HG02970 (cell line): ENCODE measurements at regions not wholly inside any gene's neighbourhood (a gene's known extent, or its start where the extent isn't known, plus 50 kb on each side); places are given as distances from the start of the nearest gene placed in this dataset.
"Not testable (repeated sequence)": the region's sequence is repeated elsewhere in the genome, so short reads cannot be mapped to it uniquely, and the experiment has no call there.

ENCODE experiments used
- ATAC-seq: cut with Tn5 transposase; IDR thresholded peaks from one replicate; pipeline ENCODE4 v1.9.1; 2021; ENCODE audit warnings: mild to moderate bottlenecking, moderate library complexity, moderate number of reproducible peaks; ENCODE audit not compliant: unreplicated experiment, low FRiP score

DNA sequence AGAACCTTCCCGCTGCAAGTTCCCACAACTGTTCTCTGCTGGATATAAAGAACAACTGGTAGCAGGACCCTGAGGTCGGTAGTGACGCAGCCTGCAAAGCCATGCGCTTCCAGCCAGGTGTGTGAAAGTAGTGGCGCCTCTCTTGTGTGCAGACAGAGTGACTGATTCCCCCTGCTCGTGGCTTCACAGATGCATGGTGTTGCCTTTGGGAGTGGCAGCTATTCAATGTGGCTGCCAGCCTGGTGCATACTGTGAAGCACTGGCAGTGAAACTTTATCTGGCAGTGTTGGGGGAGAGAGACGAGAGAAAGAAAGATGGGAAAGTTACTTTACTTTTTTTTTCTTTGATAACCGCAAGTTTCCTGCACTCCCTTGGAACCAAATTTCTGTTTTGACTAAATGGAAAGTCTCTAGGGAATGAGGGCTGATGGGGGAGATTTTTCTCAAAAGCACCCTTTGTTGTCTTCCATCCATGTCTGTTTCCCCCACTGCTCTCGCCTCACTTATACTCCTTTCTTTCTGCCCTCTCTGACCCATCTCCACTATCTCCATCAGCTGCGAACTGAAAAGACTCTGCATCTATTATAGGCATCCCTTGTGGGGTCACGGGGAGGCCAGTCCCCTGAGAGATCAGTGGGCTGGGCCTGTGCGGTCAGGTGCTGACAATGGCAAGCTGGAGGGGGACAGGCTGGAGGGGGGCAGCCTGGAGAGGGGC, 90.0 kb upstream of the TNP1 start:
- ATAC-seq = no peak

DNA sequence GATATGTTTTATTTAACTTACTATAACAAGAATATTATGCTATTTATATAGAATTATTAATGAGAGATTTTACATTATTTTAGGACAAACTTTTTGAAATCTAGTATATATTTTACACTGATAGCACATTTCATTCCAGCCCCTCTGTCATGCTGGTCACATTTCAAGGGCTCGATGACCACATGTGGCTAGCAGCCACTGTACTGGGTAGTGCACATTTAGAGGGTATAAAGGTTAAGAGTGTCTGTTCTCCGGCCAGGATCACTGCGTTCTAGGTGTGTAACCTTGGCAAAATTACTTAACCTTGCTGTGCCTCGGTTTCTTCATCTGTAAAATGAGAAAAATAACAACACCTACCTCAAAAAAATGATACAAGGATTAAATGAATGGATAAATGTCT, 87.2 kb upstream of the TNP1 start:
- ATAC-seq = no peak

DNA sequence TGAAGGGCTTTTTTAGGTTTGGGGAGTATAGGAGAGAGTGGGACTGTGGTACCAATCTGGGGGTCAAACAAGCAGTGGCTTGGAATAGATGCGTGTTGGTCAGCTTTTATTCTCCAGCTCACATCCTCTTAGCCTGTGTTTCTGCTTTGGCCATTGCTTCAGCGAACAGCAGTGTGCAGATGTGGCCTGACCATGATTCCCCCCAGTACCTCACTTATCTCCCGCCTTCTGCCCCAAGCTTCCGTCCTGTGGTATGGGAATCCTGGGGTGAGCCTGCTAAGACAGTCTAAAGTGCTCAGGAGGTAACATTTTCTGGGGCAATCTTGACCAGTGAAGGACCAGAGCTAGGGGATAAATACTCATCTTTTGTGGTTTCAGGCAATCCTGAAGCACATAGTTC, 84.9 kb upstream of the TNP1 start:
- no peak for ATAC-seq

DNA sequence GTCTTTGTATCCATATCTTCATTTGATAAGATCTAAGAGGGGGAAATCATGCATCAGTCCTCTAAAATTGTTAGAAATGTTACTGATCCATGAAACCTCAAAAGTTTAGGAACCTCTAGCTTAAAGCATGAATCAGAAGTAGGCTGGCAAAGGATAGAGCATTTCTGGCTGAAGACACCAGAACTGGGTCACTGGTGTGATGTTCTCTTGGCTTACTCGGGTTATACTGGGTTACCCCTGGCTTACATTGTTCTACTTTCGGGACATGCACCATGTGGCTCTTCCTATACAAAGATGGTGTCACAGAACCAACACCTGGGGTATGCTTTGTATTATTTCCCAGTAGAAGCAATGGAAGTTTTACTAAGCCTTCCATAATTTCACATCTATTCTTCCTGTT, 83.2 kb upstream of the TNP1 start:
- no peak for ATAC-seq

DNA sequence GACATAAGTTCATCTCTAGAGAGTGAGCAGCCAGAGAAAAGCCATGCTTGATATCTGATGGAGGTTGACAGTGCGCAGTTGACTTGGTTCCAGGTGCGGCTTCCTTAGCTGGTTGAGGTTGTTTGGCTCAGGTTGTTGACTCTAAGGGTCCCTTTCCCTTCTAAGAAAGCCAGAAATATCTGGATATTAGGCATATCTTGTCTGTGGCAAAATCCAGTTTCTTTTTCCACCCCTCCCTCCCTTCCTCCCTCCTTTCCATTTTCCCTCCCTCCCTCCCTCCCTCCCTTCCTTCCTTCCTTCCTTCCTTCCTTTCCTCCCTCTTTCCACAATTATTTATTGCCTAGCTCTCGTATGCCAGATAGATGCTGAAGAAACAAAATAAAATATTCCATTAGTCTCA, 82.6 kb upstream of the TNP1 start:
- no peak for ATAC-seq

DNA sequence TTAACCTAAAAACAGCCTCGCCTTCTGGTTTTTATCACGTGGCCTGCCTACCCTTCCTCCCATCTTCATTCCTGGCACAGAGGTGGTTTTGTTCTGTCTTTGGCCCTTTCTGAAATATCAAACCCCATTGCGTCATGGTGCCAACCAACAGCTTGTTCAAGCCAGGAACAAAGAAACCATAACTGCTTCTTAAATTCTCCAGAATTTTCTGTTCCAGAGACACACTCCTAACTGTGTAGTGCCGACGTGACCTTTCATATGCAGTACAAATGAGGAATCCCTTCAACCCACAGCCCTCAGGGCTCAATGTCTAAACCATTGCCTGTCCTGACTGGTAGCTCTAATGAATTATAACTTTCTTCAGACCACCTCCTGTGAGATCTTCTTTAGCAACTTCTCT, 82.2 kb upstream of the TNP1 start:
- ATAC-seq = no peak

DNA sequence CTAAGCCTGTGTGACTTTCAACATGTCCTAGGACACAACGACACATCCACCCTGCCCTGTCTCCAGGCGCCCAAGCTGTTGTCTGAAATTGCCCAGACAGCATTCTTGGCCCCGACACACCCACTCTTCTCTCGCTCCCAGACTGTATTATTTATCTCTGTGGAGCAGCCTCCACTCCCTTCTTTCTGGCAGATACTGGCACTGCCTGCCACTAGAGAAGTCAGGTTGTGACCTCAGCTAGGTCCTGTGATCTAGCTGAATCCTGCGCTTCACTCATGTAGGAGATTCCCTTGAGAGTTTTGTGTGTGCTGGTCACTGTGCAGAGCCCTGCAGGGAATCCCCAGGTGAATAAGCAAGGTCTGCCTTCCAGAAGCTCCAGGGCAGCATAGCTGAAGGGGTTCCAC, 77.1 kb upstream of the TNP1 start:
- ATAC-seq = no peak

DNA sequence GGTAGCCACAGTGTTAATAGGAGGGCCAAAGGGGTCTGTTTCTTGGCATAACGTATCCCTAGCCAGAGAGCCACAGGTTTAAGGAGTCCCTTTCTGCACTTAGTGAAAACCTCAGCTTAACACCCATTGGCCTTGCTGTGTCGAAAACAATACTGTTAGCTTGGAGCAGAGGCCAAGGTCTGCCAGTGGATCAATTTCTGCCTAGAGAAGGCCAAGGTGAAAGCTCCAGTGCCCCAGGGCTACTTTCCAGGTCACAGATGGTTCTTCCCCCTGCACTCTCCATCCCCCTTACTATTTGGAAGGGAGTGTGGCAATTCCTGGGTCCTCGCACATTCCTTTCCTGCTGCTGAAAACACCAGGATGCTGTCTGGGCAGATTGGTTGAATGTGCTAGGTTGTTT, 74.8 kb upstream of the TNP1 start:
- ATAC-seq = no peak

DNA sequence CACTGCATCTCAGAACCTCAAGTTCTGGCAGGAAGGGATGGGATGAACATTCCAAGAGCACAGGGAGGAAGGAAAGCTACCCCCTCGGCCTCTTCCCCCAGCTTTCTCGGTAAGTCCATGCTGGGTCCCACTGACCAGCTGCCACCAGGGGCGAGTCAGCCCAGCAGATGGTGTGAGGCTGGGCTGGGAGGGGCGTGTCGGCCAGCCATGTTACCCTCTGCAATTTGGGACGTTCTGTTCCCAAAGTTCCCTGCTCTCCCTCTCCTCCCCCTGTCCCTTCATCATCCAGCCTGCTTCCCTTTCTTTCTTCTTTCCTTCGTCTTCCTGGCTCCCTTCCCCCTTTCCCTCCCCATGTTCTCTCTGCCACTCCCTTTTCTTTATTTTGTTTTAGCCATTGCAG, 74.3 kb upstream of the TNP1 start:
- no peak for ATAC-seq

DNA sequence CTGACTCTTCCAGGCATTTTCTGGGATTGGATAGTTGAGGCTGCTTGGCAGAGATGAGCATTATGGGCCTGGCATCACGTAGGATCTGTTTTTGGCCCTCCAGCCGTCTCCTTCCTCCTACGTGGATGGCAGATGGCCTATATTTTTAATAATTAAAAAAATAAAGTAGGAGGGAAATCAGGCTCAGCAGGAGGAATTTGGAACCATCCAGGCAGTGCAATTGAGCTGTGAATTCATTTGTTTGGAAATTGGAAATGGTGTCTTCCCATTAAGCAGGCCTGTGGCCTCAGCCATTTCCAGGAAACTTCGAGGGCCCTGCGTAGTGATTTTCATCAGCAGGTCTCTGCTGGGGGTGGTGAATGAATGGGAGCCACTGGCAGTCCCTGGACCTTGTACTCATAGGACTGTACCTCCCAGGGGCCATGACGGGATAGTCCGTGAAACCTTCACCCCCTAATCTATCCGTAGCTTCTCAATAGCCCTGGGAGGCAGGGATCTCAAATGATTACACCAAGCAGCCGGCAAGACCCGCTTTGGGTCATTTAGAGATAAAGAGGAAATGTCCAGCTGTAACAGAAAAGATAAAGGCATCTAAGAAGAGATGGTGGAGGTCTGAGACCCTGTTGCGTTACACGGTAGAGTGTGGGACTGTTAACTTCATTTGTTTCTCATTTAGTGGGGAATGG, 73.1 kb upstream of the TNP1 start:
- ATAC-seq = no peak

DNA sequence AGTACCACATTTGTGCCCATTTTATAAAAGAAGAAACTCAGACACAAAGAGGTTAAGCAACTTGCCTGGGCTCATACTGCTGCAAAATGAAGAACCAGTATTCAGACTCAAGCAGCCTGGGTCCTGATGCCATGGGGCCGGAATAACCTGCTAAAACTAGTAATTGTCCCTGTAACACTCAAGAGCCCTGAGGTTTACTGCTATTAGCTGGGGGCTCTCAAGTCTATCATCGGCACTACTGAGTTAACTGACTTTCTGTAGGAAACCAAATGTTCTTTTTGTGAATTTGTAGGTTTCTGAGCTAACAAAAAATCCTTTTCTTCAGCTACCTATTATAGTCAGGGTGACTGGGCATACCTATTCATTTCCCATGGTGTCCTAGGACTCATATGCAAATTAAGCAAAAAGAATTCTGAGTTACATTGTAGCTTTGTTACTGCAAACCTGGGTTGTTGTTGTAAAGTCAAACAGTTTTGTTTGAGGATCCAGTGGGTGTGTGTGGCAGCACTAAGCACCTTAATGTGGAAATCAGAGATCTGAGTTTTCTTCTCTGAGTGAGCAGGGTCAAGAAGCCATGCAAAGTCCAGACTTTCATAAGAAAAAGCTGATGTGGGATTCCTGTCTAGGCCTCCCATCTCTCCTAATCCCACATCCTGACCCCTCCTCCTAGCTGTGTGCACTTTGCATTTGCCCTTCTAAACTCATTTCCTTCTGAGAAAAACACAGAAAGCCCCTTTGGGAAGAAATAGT, 72.4 kb upstream of the TNP1 start:
- no peak for ATAC-seq

DNA sequence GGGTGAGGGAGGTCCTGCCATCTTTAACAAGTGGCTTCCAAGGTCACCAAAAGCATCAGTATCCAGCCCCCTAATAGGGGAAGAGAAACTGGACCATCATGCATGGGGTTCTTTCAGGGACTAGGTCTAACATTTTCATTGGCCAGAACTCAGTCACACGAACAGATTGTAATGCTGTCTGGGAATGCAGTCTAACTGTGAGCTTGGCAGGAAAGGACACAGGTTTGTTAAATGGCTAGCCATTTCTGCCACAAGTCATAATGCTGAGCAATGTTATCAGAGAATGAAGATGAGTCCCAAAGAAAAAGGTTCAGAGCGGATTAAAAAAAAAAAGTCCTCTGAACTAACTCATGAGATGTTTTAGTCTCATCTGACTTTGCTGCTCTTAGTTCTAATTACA, 70.9 kb upstream of the TNP1 start:
- no peak for ATAC-seq

DNA sequence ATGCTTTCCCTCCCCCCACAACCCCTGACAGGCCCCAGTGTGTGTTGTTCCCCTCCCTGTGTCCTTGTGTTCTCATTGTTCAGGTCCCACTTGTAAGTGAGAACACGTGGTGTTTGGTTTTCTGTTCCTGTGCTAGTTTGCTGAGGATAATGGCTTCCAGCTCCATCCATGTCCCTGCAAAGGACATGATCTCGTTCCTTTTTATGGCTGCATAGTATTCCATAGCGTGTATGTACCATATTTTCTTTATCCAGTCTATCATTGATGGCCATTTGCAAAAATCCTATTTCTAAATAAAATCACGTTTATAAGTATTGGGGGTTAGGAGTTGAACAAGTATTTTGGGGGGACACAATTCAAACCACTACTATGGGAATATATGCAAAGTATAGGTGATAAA, 69.5 kb upstream of the TNP1 start:
- ATAC-seq = not testable (repeated sequence)

DNA sequence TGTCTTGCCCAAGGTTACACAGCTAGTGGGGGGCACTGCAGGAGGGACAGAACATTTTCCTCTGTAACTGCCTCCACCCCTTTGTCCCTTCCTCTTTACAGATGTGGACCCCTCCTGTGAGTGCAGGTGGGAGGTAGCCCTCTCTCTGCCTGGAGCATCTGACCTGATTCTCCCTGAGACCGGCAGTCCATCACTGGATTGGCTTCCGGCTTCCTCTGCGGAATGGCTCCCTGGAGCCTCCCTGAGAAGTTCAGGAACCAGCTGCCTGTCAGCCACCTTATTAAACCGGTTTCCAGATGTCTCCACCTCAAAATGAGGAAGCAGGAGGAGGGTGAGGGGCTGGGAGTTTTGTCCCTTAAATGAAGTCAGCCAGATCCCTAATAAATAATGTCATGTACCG, 67.3 kb upstream of the TNP1 start:
- no peak for ATAC-seq

DNA sequence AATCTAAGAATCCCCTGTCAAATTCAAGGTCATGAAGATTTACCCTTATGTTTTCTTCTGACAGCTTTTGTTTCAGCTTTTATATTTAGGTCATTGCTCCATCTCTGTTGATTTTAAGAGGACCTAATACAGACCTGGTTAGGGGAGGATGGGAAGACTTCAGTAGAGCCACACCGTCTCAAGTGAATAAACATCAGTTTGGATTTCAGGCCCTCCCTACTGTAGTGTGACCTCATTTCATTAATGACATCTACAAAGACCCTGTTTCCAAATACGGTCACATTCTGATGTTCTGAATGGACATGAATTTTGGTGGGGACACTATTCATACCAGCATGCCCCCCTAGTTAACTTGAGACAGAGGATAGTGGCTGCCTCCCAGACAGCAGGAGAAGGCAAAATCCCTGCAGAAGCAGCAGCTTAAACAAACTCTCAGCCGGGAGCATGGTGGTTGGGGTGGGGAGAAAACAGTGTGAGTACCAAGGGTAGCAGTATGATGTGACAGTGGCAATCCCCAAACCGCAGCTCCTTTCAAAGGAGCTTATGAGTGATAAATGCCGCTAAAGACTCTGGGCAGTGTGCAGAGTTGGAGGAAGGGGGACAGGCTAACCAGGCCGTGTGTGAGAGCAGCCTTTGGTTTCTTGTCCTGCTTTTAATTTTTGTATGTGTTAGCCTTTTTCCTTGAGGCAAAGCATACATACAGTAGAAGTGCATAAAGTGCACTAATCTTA, 65.9 kb upstream of the TNP1 start:
- ATAC-seq = no peak

DNA sequence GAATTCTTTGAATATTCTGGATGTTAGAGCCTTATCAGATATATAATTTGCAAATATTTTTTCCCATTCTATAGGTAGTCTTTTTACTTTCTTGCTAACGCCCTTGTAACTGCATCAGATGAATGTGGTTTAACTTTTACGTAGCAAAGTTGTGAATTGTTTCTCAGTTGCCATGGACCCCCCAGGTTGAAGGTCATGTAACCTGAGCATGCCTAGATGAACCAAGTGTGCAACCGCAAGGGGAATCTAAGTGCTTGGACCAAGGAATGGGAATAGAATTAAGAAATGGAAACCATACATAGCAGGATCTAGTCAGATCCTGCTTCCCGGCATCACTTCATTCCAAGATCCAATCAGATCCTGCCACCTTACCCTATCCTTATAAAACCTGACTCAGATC, 65.1 kb upstream of the TNP1 start:
- ATAC-seq = no peak

DNA sequence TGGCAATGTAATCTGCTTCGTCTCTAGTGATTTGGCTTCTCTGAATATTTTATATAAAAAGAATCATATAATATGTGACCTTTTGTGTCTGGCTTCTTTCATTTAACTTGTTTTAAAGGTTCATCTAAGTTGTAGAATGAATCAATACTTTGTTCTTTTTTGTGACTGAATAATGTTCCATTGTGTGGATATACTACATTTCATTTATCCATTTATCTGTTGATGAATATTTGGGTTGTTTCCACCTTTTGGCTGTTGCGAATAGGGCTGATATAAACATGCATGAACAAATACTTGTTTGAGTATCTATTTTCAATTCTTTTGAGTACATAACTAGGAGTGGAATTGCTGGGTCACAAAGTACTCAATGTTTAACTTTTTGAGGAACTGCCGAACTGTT, 63.8 kb upstream of the TNP1 start:
- no peak for ATAC-seq

DNA sequence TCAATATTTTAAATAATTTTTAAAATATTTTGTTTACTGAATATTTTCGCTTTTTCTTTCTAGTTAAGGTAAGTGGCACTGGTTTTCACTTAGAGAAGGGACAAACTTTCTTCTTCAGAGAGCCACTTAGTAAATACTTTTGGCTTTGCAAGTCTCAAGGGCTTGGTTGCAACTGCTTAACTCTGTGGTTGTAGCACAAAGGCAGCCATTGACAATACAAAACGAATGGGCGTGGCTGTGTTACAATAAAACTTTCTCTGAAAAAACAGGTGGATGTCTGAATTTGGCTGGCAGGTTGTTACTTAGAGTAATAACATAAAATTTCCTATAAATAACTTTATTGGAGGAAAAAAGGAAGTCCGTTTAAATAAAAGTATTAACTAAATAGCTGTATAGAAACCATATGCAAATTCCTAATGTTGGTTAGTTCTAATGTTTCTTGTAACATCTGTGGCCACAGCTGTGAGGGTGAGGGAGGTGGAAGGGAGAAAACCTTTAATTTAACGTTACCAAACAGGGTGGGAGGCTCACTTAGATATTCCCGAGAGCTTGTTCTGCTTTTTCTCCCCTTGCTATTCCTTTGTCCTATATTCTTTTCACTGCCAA, 62.4 kb upstream of the TNP1 start:
- ATAC-seq = peak; percentile 48

DNA sequence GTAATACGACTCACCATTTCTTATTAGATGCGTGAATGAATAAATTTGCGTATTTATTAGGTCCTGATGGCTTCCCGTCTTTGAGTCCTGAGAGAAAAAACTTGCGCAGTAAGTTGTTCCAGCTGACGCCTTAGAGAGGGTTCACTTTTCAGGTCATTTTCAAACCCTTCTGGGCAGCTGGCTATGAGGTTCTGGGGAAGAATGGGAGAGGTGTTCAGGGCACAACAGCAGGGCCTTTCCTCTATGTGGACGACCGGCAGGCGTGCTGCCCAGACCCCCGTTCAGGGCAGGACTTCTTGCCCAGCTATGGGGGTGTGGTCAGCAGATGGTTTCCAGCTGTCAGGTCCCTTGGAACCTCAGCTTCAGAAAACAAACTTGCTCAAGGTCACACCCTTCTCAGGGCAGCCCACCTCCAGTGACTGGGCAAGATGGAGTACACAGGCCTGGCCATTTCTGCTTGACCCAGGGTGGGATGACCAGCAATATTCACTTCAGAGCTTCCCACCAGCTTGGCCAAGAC, 61.1 kb upstream of the TNP1 start:
- no peak for ATAC-seq

DNA sequence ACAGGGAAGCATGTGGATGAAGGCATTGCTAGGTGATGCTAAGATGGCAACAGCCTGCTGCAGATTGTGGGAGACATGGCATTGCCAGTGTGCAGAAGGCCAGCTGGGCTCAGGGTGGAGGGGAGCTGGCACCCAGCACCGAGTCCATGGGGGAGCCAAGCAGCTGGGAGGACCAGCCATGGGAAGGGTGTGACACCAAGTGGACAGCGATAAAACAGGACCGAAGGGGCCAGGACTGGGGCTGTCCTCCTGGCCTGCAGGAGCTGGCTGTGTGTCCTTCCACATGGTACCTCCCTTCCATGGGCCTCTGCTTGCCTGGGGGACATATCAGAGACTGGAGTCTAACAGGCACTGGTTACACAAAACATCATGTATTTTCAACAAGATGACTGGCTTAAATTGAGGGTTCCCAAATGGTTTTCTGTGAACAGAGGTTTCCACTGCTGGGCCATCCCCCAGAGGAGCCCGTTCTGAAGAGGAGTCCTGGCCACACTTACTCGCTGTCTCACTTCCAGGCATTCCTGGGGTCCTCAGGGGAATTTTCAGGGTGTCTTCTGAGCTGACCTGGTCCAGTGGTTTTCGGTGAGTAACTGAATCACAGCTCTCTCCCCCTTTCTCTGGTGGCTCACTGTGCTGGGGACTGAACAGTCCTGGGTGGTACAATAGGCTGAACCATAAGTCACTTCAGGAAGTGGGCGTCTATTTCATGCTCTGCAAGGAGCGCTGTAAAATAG, 60.4 kb upstream of the TNP1 start:
- no peak for ATAC-seq
